ENCODE measurements at regions not wholly inside any gene's neighbourhood (a gene's known extent, or its start where the extent isn't known, plus 50 kb on each side); places are given as distances from the start of the nearest gene placed in this dataset.

DNA sequence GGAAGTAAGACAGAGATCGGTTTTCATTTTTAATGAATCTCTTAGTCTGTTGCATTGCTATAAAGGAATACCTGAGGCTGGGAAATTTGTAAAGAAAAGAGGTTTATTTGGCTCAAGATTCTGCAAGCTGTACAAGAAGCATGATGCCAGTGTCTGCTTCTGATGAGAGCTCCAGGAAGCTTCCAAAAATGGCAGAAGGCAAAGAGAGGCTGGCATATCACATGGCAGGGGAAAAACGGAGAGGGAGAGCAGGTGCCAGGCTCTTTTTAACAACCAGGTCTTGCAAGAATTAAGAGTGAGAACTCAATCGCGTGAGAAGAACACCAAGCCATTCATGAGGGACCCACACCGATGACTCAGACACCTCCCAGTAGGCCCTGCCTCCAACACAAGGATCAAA is 125.0 kb upstream of the THSD7A start:
- peaks cover 1% of the 10 kb centered on the region for H3K9me3 Mint-ChIP-seq (ENCODE audit: low read depth)
- H3K27me3 Mint-ChIP-seq, result no peaks in the 10 kb centered on the region
- H3K4me3 Mint-ChIP-seq, result no peak overlapping the region
- H3K36me3 Mint-ChIP-seq, result no peaks in the 10 kb centered on the region
- CTCF ChIA-PET, result no interaction called here
- no peak overlapping the region for H3K27ac Mint-ChIP-seq
- ATAC-seq, result no peak
- DNase-seq, result no peak
- H3K4me1 Mint-ChIP-seq, result no peaks in the 10 kb centered on the region

DNA sequence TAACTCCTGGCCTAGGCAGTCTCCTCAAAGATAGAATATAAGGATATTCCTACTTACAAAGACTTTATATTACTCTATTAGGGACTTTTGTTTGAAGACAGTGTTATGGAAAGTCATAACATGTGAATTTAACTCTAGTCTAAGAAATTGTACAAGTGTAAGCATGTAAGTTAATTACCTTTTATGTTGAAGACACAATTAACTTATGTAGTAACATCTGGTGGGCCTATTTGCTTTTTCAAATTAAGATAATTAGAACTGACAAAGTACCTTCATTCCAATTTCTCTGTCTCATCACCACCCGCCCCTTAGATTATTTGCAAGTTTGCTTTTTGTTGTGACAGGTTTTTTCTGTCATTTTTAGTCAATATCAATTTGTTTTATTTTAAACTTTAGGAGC is 126.0 kb upstream of the THSD7A start:
- DNase-seq (no peak), ATAC-seq (no peak)
- no peaks in the 10 kb centered on the region for H3K9me3 Mint-ChIP-seq (ENCODE audit: low read depth)
- H3K4me1 Mint-ChIP-seq, result no peaks in the 10 kb centered on the region
- no peak overlapping the region for H3K4me3 Mint-ChIP-seq
- no peaks in the 10 kb centered on the region for H3K27me3 Mint-ChIP-seq
- H3K36me3 Mint-ChIP-seq, result no peaks in the 10 kb centered on the region
- H3K27ac Mint-ChIP-seq, result no peak overlapping the region
- CTCF ChIA-PET, result no interaction called here

DNA sequence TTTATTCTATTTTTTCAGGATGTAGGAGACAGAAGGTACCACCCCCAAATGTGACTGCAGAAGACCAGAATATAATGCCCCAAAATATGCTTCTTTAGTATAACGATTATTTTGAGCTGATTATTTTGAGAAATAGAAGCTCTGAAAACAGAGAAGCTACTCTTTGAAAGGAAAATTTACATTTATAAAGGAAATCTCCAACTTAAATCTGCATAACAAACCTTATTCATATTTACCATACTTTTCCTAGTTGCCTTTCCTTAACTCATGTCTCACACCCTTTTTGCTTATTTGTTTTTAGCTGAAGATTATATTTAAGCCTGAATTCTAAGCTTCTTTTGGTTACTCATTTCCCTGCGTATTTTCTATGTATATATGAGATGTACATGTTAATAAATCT is 127.1 kb upstream of the THSD7A start:
- no peak for ATAC-seq
- Mint-ChIP-seq H3K9me3 (ENCODE audit: low read depth) (no peaks in the 10 kb centered on the region), H3K36me3 (no peaks in the 10 kb centered on the region), H3K4me3 (no peak overlapping the region), H3K27ac (no peak overlapping the region), H3K4me1 (no peaks in the 10 kb centered on the region), H3K27me3 (no peaks in the 10 kb centered on the region)
- CTCF ChIA-PET, result no interaction called here
- no peak for DNase-seq

DNA sequence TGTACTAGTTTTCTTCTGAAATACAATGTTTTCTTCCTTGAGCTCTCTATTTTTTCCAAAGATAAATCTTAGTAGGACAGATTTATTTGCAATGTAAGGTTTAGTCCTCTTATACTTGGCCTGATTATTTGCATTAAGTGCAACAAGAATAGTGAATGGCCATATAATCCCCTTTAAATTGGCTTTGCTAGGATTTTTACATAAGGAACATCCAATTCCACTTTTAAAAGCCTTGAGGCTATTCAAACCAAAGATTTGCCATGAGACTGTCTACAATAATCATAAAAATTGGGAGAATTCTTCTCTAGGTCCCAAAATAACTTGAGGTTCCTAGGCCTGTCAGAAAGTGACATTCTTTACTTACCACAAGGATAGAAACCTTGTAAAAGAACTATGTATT is 128.6 kb upstream of the THSD7A start:
- Mint-ChIP-seq H3K9me3 (ENCODE audit: low read depth) (no peaks in the 10 kb centered on the region), H3K27me3 (no peaks in the 10 kb centered on the region)

DNA sequence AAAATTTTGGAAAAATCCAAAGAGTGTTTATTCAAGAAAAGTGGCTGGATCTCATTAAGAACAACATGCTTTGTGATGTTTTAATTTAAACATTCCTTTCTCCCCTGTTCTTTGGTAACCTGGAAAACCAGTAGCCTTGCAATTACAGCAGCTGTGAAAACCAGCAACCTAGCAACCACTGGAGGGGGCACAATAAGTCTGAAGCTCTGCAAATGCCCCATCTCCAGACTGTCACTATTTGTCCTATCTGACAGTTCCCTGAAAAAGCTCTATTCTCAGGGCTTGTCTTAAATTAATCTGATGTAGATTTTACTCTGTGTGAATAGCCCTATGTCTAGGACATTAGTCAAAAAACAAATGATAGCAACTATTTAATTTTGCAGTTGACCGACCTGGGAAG is 137.6 kb upstream of the THSD7A start:
- no peak for ATAC-seq

More for the DNA sequence above, 128.6 kb upstream of the THSD7A start:
- ATAC-seq, result no peak
- Mint-ChIP-seq H3K4me1 (no peaks in the 10 kb centered on the region), H3K36me3 (no peaks in the 10 kb centered on the region), H3K27ac (no peak overlapping the region), H3K4me3 (no peak overlapping the region)
- no peak for DNase-seq
- CTCF ChIA-PET, result no interaction called here

DNA sequence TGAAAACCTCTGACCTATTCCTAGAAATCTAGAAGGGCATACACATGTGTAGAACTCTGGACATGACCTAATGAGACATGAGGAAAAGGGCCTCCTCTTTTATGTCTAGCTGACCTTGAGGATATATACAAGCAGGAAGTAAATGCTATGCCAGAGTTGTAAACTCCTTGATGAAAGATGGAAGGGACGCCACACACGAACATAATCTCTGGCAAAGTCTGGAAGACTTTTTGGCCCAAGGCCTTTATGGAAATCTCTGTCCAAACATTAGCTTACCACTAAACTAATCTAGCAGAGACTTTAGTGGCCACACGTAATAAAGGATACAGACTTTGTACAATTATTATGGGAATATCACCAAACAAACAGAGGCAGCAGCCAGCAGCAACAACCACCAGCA is 138.1 kb upstream of the THSD7A start:
- H3K27me3 Mint-ChIP-seq, result no peaks in the 10 kb centered on the region
- ATAC-seq (no peak), DNase-seq (no peak)
- no peaks in the 10 kb centered on the region for H3K36me3 Mint-ChIP-seq
- CTCF ChIA-PET, result no interaction called here
- H3K27ac Mint-ChIP-seq, result no peak overlapping the region
- no peak overlapping the region for H3K4me3 Mint-ChIP-seq
- no peaks in the 10 kb centered on the region for H3K9me3 Mint-ChIP-seq (ENCODE audit: low read depth)
- no peaks in the 10 kb centered on the region for H3K4me1 Mint-ChIP-seq

More for the DNA sequence above, 137.6 kb upstream of the THSD7A start:
- Mint-ChIP-seq H3K36me3 (no peaks in the 10 kb centered on the region), H3K27me3 (no peaks in the 10 kb centered on the region), H3K9me3 (ENCODE audit: low read depth) (no peaks in the 10 kb centered on the region), H3K27ac (no peak overlapping the region), H3K4me1 (no peaks in the 10 kb centered on the region), H3K4me3 (no peak overlapping the region)
- no peak for DNase-seq
- CTCF ChIA-PET, result no interaction called here

DNA sequence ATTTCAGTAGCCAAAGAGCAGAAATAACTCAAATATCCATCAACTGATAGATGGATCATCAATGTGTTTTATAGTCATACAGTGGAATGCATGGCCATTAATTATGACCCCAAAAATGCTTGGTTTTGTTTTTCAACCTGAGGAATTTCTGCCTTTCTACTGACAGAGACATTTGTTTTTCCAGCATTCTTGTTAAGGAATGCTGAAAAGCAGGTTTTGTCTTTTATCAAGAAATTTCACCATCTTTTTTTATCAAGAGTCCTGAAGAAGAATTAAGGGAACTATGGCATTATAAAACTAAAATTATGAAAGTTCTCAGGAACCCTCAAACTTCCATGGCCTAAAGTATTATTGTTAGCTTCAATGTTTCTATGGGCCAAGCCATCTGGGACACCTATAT is 153.4 kb upstream of the THSD7A start:
- Mint-ChIP-seq H3K27me3 (no peaks in the 10 kb centered on the region), H3K9me3 (ENCODE audit: low read depth) (peaks cover 2% of the 10 kb centered on the region), H3K4me1 (no peaks in the 10 kb centered on the region), H3K36me3 (no peaks in the 10 kb centered on the region), H3K27ac (no peak overlapping the region), H3K4me3 (no peak overlapping the region)
- ATAC-seq, result no peak
- CTCF ChIA-PET, result interaction anchor here (1.1 kb wide), 1 partner anchor 10 kb away, joined by 3 read pairs; no protein-coding TSS in a partner anchor
- no peak for DNase-seq

DNA sequence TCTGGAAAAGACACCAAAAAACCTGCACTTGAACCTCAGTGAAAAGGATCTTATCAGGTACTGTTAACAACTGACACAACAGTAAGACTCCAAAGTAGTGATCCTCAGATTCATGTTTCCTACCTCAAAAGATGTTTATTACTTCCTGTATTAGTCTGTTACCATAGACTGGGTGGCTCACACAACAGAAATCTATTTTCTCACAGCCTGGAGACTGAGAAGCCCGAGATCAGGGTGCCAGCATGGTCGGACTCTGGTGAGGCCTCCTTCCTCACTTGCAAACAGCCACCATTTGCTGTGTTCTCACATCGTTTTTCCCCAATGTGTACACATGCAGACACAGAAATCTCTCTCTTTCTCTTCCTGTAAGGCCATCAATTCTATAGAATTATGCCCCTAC is 154.0 kb upstream of the THSD7A start:
- DNase-seq (no peak), ATAC-seq (no peak)
- CTCF ChIA-PET, result no interaction called here
- Mint-ChIP-seq H3K9me3 (ENCODE audit: low read depth) (peaks cover 2% of the 10 kb centered on the region), H3K36me3 (no peaks in the 10 kb centered on the region), H3K27ac (no peak overlapping the region), H3K4me1 (no peaks in the 10 kb centered on the region), H3K4me3 (no peak overlapping the region), H3K27me3 (no peaks in the 10 kb centered on the region)

DNA sequence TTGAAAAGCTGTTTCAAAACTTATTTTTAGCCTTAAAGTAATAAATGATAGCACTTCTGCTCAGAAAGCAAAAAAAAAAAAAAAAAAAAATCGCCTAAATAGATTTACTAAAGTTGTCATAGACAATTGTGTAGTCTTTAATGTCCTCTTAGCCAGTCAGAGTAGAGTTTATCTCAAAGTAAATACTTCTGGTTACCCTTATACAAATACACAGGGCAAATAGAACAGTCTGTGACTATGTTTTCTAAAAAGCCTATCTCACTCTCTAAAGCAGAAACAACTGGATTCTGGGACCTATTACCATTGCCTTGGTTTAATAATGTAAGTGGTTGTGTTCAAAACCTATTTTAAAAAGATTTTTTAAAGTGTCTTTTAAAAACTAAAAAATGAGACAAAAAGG is 156.2 kb upstream of the THSD7A start:
- CTCF ChIA-PET, result no interaction called here
- no peaks in the 10 kb centered on the region for H3K4me1 Mint-ChIP-seq
- no peaks in the 10 kb centered on the region for H3K27me3 Mint-ChIP-seq
- no peak overlapping the region for H3K27ac Mint-ChIP-seq
- ATAC-seq (no peak), DNase-seq (no peak)
- H3K36me3 Mint-ChIP-seq, result no peaks in the 10 kb centered on the region
- H3K4me3 Mint-ChIP-seq, result no peak overlapping the region
- peaks cover 2% of the 10 kb centered on the region for H3K9me3 Mint-ChIP-seq (ENCODE audit: low read depth)

DNA sequence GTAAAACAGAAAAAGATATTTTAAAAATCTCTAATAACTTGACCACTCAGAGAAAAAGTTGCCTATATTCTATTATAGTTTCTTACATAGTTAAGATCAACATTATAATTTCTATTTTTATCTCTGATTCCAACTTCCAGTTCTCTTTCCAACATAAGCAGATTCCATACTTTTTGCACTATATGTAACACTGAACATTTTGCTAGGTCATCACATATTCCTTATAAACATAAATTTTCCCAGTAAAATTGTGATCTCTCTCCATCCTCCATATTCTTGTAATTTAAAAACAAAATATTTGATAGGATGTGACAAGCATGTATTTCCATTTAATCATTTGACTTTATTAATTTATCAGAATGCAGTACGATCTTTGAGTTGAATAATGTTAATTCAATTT is 170.4 kb upstream of the THSD7A start:
- H3K4me3 Mint-ChIP-seq, result no peak overlapping the region

DNA sequence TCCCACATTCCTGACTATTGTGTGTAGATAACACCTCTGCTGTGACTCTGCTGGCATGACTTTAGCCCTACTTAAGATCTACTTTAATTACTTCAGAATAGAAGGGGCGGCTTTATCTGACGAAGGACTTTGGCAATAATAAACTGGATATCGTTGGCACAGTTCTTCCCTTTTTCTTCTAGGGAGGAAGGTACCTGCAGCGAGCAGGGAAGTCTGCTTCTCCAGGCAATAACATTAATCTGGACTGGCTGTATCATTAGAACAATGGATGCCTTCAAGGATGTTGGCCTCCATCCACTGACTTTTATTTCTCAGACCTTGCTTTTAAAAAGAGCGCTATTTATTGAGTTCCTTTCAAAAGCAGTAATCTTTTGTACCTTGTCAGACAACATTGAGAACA is 172.6 kb upstream of the THSD7A start:
- ATAC-seq, result no peak
- DNase-seq, result no peak
- H3K27me3 Mint-ChIP-seq, result no peaks in the 10 kb centered on the region
- no peaks in the 10 kb centered on the region for H3K36me3 Mint-ChIP-seq
- H3K4me3 Mint-ChIP-seq, result no peak overlapping the region
- no peaks in the 10 kb centered on the region for H3K4me1 Mint-ChIP-seq
- H3K27ac Mint-ChIP-seq, result no peak overlapping the region
- no peaks in the 10 kb centered on the region for H3K9me3 Mint-ChIP-seq (ENCODE audit: low read depth)
- CTCF ChIA-PET, result no interaction called here

More for the DNA sequence above, 170.4 kb upstream of the THSD7A start:
- DNase-seq, result no peak
- Mint-ChIP-seq H3K27me3 (no peaks in the 10 kb centered on the region), H3K27ac (no peak overlapping the region), H3K4me1 (no peaks in the 10 kb centered on the region), H3K9me3 (ENCODE audit: low read depth) (no peaks in the 10 kb centered on the region), H3K36me3 (no peaks in the 10 kb centered on the region)
- ATAC-seq, result no peak
- CTCF ChIA-PET, result no interaction called here

DNA sequence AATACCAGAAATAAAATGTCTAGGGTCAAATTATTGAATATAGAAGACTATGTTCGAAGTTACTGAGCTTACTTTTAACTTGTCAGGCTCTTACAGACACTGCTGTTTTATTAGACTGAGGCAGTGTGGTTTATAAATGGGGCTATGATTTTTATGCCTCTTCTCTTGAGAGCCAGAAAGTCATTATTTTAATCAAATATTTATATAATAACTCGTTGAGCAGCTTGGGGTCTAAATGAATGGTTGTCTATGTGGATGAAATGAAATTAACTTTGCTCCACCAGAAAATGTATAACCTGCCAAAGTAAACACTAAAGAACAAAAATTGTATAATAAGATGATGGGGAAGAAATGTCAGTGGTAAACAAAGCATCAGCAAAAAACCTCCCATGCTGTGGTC is 175.6 kb upstream of the THSD7A start:
- Mint-ChIP-seq H3K27me3 (no peaks in the 10 kb centered on the region), H3K27ac (no peak overlapping the region), H3K36me3 (no peaks in the 10 kb centered on the region), H3K4me1 (no peaks in the 10 kb centered on the region), H3K4me3 (no peak overlapping the region), H3K9me3 (ENCODE audit: low read depth) (no peaks in the 10 kb centered on the region)
- CTCF ChIA-PET, result no interaction called here
- ATAC-seq (no peak), DNase-seq (no peak)

DNA sequence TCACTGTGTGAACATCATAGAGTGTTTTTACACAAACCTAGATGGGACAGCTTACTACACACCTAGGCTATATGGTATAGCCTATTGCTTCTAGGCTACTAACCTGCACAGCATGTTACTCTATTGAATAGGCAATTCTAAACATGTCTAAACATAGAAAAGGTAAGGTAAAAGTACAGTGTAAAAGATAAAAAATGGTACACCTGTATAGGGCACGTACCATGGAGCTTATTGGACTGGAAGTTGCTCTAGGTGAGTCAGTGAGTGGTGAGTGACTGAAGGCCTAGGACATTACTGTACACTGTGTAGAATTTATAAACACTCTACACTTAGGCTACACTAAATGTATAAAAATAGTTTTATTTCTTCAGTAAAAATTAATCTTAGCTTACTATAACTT is 182.0 kb upstream of the THSD7A start:
- Mint-ChIP-seq H3K9me3 (ENCODE audit: low read depth) (no peaks in the 10 kb centered on the region), H3K27ac (no peak overlapping the region), H3K4me3 (no peak overlapping the region), H3K27me3 (no peaks in the 10 kb centered on the region), H3K4me1 (no peaks in the 10 kb centered on the region), H3K36me3 (no peaks in the 10 kb centered on the region)
- CTCF ChIA-PET, result no interaction called here
- DNase-seq (no peak), ATAC-seq (no peak)

DNA sequence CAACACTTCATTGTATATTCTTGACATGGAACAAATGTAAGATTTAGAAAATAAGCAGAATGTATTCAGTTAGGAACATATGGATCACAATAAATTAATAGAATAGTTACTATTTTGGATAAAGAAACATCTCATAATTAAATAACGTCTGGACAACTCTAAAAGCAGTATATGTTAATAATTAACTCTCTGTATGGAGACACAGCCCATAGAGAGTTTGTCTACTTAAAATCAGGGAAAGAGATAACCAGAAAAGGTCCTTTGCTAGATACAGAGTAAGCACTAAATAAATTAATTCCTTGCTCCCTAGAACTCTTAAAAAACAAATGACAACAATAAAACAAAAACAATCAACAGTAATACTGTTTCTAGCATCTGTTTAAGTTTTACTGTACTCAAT is 184.4 kb upstream of the THSD7A start:
- no peaks in the 10 kb centered on the region for H3K27me3 Mint-ChIP-seq
- no peak overlapping the region for H3K27ac Mint-ChIP-seq
- no peak overlapping the region for H3K4me3 Mint-ChIP-seq
- ATAC-seq (no peak), DNase-seq (no peak)
- H3K9me3 Mint-ChIP-seq (ENCODE audit: low read depth), result no peaks in the 10 kb centered on the region
- H3K36me3 Mint-ChIP-seq, result no peaks in the 10 kb centered on the region
- CTCF ChIA-PET, result no interaction called here
- H3K4me1 Mint-ChIP-seq, result no peaks in the 10 kb centered on the region

DNA sequence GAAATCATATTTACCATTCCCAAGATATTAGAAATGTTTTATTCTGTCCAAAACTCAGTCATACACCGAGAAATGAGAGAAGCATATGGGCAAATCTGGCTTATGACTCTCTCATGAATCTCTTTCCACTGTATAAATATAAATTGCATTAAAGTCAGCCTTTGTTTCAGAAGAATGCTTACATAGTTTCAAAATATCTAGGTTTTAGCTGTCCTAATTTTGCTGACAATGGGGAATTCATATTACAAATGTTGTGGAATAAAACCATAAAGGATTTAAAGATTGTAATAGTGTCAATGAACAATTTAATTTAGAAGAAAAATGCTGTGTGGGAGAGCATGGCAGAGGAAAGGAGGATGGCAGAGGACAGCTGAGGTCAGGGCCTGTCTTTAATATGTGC is 185.0 kb upstream of the THSD7A start:
- Mint-ChIP-seq H3K36me3 (no peaks in the 10 kb centered on the region), H3K4me3 (no peak overlapping the region), H3K9me3 (ENCODE audit: low read depth) (no peaks in the 10 kb centered on the region), H3K4me1 (no peaks in the 10 kb centered on the region), H3K27ac (no peak overlapping the region), H3K27me3 (no peaks in the 10 kb centered on the region)
- DNase-seq, result no peak
- ATAC-seq, result no peak
- CTCF ChIA-PET, result no interaction called here

All from activated CD8-positive, alpha-beta memory T cell treated with anti-CD3 and anti-CD28 coated beads, Interleukin-2, amount 10 ng/mL, durations not matched to agents 7 days and 5 days (primary cell).